Loucy (cell line): ENCODE measurements at regions not wholly inside any gene's neighbourhood (a gene's known extent, or its start where the extent isn't known, plus 50 kb on each side); places are given as distances from the start of the nearest gene placed in this dataset.

Source experiments
- H2AFZ ChIP-seq: fragments of 200-600 bp; sonication (generic); 2 replicates; pipeline ENCODE4 v1.6.0; 2016; ENCODE audit warnings: antibody characterized with exemption, mild to moderate bottlenecking, low read length, moderate library complexity
- H3F3A ChIP-seq: fragments of 200-600 bp; 2 replicates; pipeline ENCODE4 v1.6.0; 2016; ENCODE audit warnings: antibody characterized with exemption, low read depth, mild to moderate bottlenecking
- H3K27me3 ChIP-seq: fragments of 200-600 bp; sonication (generic); 2 replicates; pipeline ENCODE4 v1.6.1; 2014; ENCODE audit warnings: low read length, mild to moderate bottlenecking; ENCODE audit not compliant: insufficient read depth, poor library complexity, severe bottlenecking
- H3K36me3 ChIP-seq: fragments of 200-600 bp; sonication (generic); 2 replicates; pipeline ENCODE4 v1.6.1; 2016; ENCODE audit warnings: low read length; ENCODE audit not compliant: insufficient read depth
- H3K4me1 ChIP-seq: fragments of 200-600 bp; sonication (generic); 2 replicates; pipeline ENCODE4 v1.5.1; 2014; ENCODE audit warnings: low read length, mild to moderate bottlenecking; ENCODE audit not compliant: insufficient read depth, poor library complexity, severe bottlenecking
- H3K4me2 ChIP-seq: fragments of 200-600 bp; sonication (generic); 2 replicates; pipeline ENCODE4 v1.6.0; 2014; ENCODE audit warnings: antibody characterized with exemption, low read length, low read depth, mild to moderate bottlenecking; ENCODE audit not compliant: poor library complexity, severe bottlenecking
- H3K4me3 ChIP-seq: fragments of 200-600 bp; sonication (generic); 2 replicates; pipeline ENCODE4 v1.5.1; 2014; ENCODE audit warnings: low read length, mild to moderate bottlenecking, mixed read lengths; ENCODE audit not compliant: poor library complexity, severe bottlenecking
- H3K79me2 ChIP-seq: fragments of 200-600 bp; sonication (generic); 2 replicates; pipeline ENCODE4 v1.6.1; 2014; ENCODE audit warnings: low read length; ENCODE audit not compliant: insufficient read depth
- H3K9ac ChIP-seq: fragments of 200-600 bp; sonication (generic); 2 replicates; pipeline ENCODE4 v1.6.0; 2014; ENCODE audit warnings: mild to moderate bottlenecking, low read depth, low read length, moderate library complexity; ENCODE audit not compliant: poor library complexity, severe bottlenecking
- H3K9me2 ChIP-seq: fragments of 200-600 bp; sonication (generic); replicated peaks from 2 replicates; pipeline ENCODE4 v1.6.1; 2016; ENCODE audit warnings: low read depth, low read length, mixed read lengths
- H3K9me3 ChIP-seq: fragments of 200-600 bp; sonication (generic); 2 replicates; pipeline ENCODE4 v1.6.1; 2014; ENCODE audit warnings: mild to moderate bottlenecking, antibody characterized with exemption, low read length, low read depth; ENCODE audit not compliant: insufficient read depth
- H4K20me1 ChIP-seq: fragments of 200-600 bp; sonication (generic); 2 replicates; pipeline ENCODE4 v1.6.0; 2014; ENCODE audit warnings: antibody characterized with exemption, low read length, mild to moderate bottlenecking; ENCODE audit not compliant: insufficient read depth, poor library complexity, severe bottlenecking
- CTCF ChIP-seq: fragments of 200-600 bp; sonication (generic); conservative IDR thresholded peaks from 2 replicates; pipeline ENCODE4 v1.5.1; 2014; ENCODE audit warnings: mild to moderate bottlenecking, antibody characterized with exemption, low read length
- EZH2phosphoT487 ChIP-seq: fragments of 200-600 bp; IDR thresholded peaks from 2 replicates; pipeline ENCODE4 v1.6.1; 2018; ENCODE audit warnings: antibody characterized with exemption, mild to moderate bottlenecking, moderate library complexity, borderline replicate concordance

- H4K20me1 ChIP-seq = no peaks in the 10 kb centered on the region
- H3K9me3 ChIP-seq = no peaks in the 10 kb centered on the region
- H3K27me3 ChIP-seq = peaks cover 6% of the 10 kb centered on the region
- H3K9me2 ChIP-seq = no peaks in the 10 kb centered on the region
- no peak overlapping the region for H3K4me3 ChIP-seq
- H3K4me1 ChIP-seq = no peaks in the 10 kb centered on the region
- no peak overlapping the region for H2AFZ ChIP-seq
- no peak overlapping the region for H3K9ac ChIP-seq
- H3K79me2 ChIP-seq = no peaks in the 10 kb centered on the region
- TF ChIP-seq CTCF (no peak), EZH2phosphoT487 (no peak)
- H3F3A ChIP-seq = no peaks in the 10 kb centered on the region
- H3K36me3 ChIP-seq = no peaks in the 10 kb centered on the region
- no peak overlapping the region for H3K4me2 ChIP-seq
Measured at GRCh38 chr10:78728176-78728575, 340.6 kb upstream of the ZMIZ1 start.

DNA sequence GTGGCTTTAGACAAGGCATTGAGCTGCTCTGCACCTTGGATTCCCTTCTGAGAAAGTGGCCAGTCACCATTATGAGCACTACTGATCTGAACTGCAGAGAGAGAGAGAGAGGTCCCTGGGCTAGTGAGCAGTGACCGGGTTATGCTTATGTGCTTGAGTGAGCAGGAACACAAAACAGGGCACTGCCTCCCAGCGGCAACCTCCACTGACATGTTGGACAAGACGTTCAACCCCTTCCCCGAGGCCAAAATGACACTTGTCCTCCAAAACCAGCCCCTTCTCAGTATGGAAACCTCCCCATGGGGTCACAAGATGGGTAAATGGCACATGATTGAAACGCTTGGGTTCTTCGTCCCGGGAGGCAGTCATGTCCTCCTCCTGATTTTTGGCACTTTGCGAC lies 339.4 kb upstream of the ZMIZ1 start:
- no peaks in the 10 kb centered on the region for H3K9me3 ChIP-seq
- H3K27me3 ChIP-seq = peaks cover 6% of the 10 kb centered on the region
- no peaks in the 10 kb centered on the region for H4K20me1 ChIP-seq
- no peak overlapping the region for H3K4me3 ChIP-seq
- H3K9ac ChIP-seq = no peak overlapping the region
- no peaks in the 10 kb centered on the region for H3F3A ChIP-seq
- no peaks in the 10 kb centered on the region for H3K9me2 ChIP-seq
- H3K4me1 ChIP-seq = no peaks in the 10 kb centered on the region
- no peak overlapping the region for H3K4me2 ChIP-seq
- H2AFZ ChIP-seq = no peak overlapping the region
- H3K79me2 ChIP-seq = no peaks in the 10 kb centered on the region
- no peak for TF ChIP-seq CTCF
- TF ChIP-seq EZH2phosphoT487 = no peak
- H3K36me3 ChIP-seq = no peaks in the 10 kb centered on the region

GRCh38 chr10:78729800-78730199 lies 339.0 kb upstream of the ZMIZ1 start:
- Histone ChIP-seq H3K9me2 (no peaks in the 10 kb centered on the region), H4K20me1 (no peaks in the 10 kb centered on the region), H3K27me3 (peaks cover 2% of the 10 kb centered on the region), H3K9ac (no peak overlapping the region), H3K36me3 (no peaks in the 10 kb centered on the region), H3K79me2 (no peaks in the 10 kb centered on the region), H3K9me3 (no peaks in the 10 kb centered on the region), H3K4me3 (no peak overlapping the region), H3F3A (no peaks in the 10 kb centered on the region), H3K4me1 (no peaks in the 10 kb centered on the region), H2AFZ (no peak overlapping the region), H3K4me2 (no peak overlapping the region)
- no peak for TF ChIP-seq CTCF
- TF ChIP-seq EZH2phosphoT487 = no peak
